Keratinocyte (primary cell): ENCODE measurements at regions not wholly inside any gene's neighbourhood (a gene's known extent, or its start where the extent isn't known, plus 50 kb on each side); places are given as distances from the start of the nearest gene placed in this dataset.
"Not testable (repeated sequence)": the region's sequence is repeated elsewhere in the genome, so short reads cannot be mapped to it uniquely, and the experiment has no call there.

Source experiments
- DNase-seq: peaks from one replicate; pipeline ENCODE4 v3.0.0-alpha.2; 2011; ENCODE audit warnings: low read depth, missing footprints, low spot score
- FAIRE-seq: peaks from 2 replicates; lab custom pipeline; 2011; peaks lifted over from hg19 to GRCh38; lab: Jason Lieb, UNC
- H2AFZ ChIP-seq: 2 replicates; pipeline ENCODE4 v1.6.0; 2012; ENCODE audit warnings: low read length, control low read depth, inconsistent platforms; ENCODE audit not compliant: control insufficient read depth
- H3K27ac ChIP-seq: 2 replicates; pipeline ENCODE4 v1.5.1; 2011; ENCODE audit warnings: low read length; ENCODE audit not compliant: control insufficient read depth, insufficient read depth
- H3K27me3 ChIP-seq: 3 replicates; pipeline ENCODE4 v1.6.0; 2011; ENCODE audit warnings: low read length; ENCODE audit not compliant: control insufficient read depth, insufficient read depth; ENCODE audit errors: extremely low read depth
- H3K36me3 ChIP-seq, 2 experiments: 2 replicates in 1 of 2; 3 replicates in 1 of 2; pipeline ENCODE4 v1.5.1; 2011; ENCODE audit warnings: low read length in 2 of 2, mild to moderate bottlenecking in 1 of 2; ENCODE audit not compliant: control insufficient read depth in 2 of 2, insufficient read depth in 2 of 2; ENCODE audit errors: extremely low read depth in 1 of 2
- H3K4me1 ChIP-seq: 3 replicates; pipeline ENCODE4 v1.5.1; 2011; ENCODE audit warnings: low read length; ENCODE audit not compliant: control insufficient read depth, insufficient read depth; ENCODE audit errors: extremely low read depth
- H3K4me2 ChIP-seq: 3 replicates; pipeline ENCODE4 v1.6.0; 2011; ENCODE audit warnings: low read depth, low read length; ENCODE audit not compliant: control insufficient read depth, insufficient read depth; ENCODE audit errors: extremely low read depth
- H3K4me3 ChIP-seq, 3 experiments: fragments of 200-600 bp in 1 of 3; sonication (generic) in 1 of 3; 2 replicates in 2 of 3; 3 replicates in 1 of 3; pipeline ENCODE4 v1.5.1; 2011 to 2016; ENCODE audit warnings: low read length in 3 of 3, mild to moderate bottlenecking in 3 of 3, control low read depth in 2 of 3, inconsistent platforms in 1 of 3, low read depth in 1 of 3, mixed read lengths in 1 of 3, mixed run types in 1 of 3, moderate library complexity in 1 of 3; ENCODE audit not compliant: control insufficient read depth in 2 of 3, insufficient read depth in 2 of 3; ENCODE audit errors: extremely low read depth in 1 of 3
- H3K79me2 ChIP-seq: 2 replicates; pipeline ENCODE4 v1.6.0; 2012; ENCODE audit warnings: low read length; ENCODE audit not compliant: control insufficient read depth, insufficient read depth
- H3K9ac ChIP-seq: 3 replicates; pipeline ENCODE4 v1.6.0; 2011; ENCODE audit warnings: low read length; ENCODE audit not compliant: control insufficient read depth, insufficient read depth; ENCODE audit errors: extremely low read depth
- H3K9me1 ChIP-seq: 3 replicates; pipeline ENCODE4 v1.6.0; 2011; ENCODE audit warnings: low read length; ENCODE audit not compliant: control insufficient read depth, insufficient read depth; ENCODE audit errors: extremely low read depth
- H3K9me3 ChIP-seq: 2 replicates; pipeline ENCODE4 v1.5.1; 2012; ENCODE audit warnings: low read depth, low read length; ENCODE audit not compliant: control insufficient read depth
- H4K20me1 ChIP-seq: 3 replicates; pipeline ENCODE4 v1.6.0; 2011; ENCODE audit warnings: low read length; ENCODE audit not compliant: control insufficient read depth, insufficient read depth; ENCODE audit errors: extremely low read depth
- CTCF ChIP-seq, 3 experiments: IDR thresholded peaks in 1 of 3; conservative IDR thresholded peaks in 1 of 3; optimal IDR thresholded peaks in 1 of 3; 2 replicates in 2 of 3; 3 replicates in 1 of 3; pipeline versions ENCODE3 to v1.5.1; 2011; ENCODE audit warnings: low read length in 3 of 3, mild to moderate bottlenecking in 3 of 3, moderate library complexity in 2 of 3, control low read depth in 1 of 3, inconsistent platforms in 1 of 3; ENCODE audit not compliant: insufficient read depth in 2 of 3; ENCODE audit errors: extremely low read depth in 1 of 3
- EZH2 ChIP-seq: IDR thresholded peaks from one replicate; pipeline ENCODE4 v1.6.1; 2012; ENCODE audit warnings: inconsistent platforms, mild to moderate bottlenecking, low read length, moderate library complexity
- dilution Hi-C: fragments of 300-500 bp; cut with MboI; formaldehyde crosslinking; loops from one replicate; pipeline ENCODE4 v1.7.0; 2020; ENCODE audit warnings: low sequenced_read_pairs; ENCODE audit not compliant: extremely low pct_ligation_motif_present

GRCh38 chr14:71432334-71433110, 499.7 kb upstream of the RGS6 start:
- TF ChIP-seq CTCF (optimal IDR thresholded peaks at IDR 0.05 in 1 of 3, IDR thresholded peaks at IDR 0.05 in 1 of 3, conservative IDR thresholded peaks at IDR 0.05 in 1 of 3; ENCODE audit: extremely low read depth in 1 of 3, insufficient read depth in 2 of 3, low read length in 3 of 3) (no peak), EZH2 (no peak)
- Histone ChIP-seq H3K27ac (no peak overlapping the region), H3K36me3 (no peaks in the 10 kb centered on the region), H4K20me1 (no peaks in the 10 kb centered on the region), H3K9ac (no peak overlapping the region), H3K79me2 (peaks cover 1% of the 10 kb centered on the region), H2AFZ (no peak overlapping the region), H3K27me3 (no peaks in the 10 kb centered on the region), H3K4me1 (no peaks in the 10 kb centered on the region), H3K4me2 (no peak overlapping the region), H3K9me1 (no peaks in the 10 kb centered on the region), H3K4me3 (no peak overlapping the region), H3K9me3 (no peaks in the 10 kb centered on the region)
- dilution Hi-C loops = no loop called here
- DNase-seq = no peak
- FAIRE-seq = no peak

- Histone ChIP-seq H4K20me1 (no peaks in the 10 kb centered on the region), H3K9me3 (no peaks in the 10 kb centered on the region), H3K79me2 (peaks cover 1% of the 10 kb centered on the region), H3K4me1 (no peaks in the 10 kb centered on the region), H3K9ac (no peak overlapping the region), H2AFZ (no peak overlapping the region), H3K27ac (no peak overlapping the region), H3K4me3 (no peak overlapping the region), H3K4me2 (no peak overlapping the region), H3K9me1 (no peaks in the 10 kb centered on the region), H3K27me3 (no peaks in the 10 kb centered on the region), H3K36me3 (no peaks in the 10 kb centered on the region)
- TF ChIP-seq CTCF (optimal IDR thresholded peaks at IDR 0.05 in 1 of 3, IDR thresholded peaks at IDR 0.05 in 1 of 3, conservative IDR thresholded peaks at IDR 0.05 in 1 of 3; ENCODE audit: extremely low read depth in 1 of 3, insufficient read depth in 2 of 3, low read length in 3 of 3) (no peak), EZH2 (no peak)
- no peak for DNase-seq
- FAIRE-seq = no peak
- dilution Hi-C loops = no loop called here
Observed at GRCh38 chr14:71433303-71433702, 498.9 kb upstream of the RGS6 start.

GRCh38 chr14:71435641-71436040, 496.6 kb upstream of the RGS6 start:
- DNase-seq, H3K4me3 ChIP-seq, H3K9me1 ChIP-seq, H3K4me2 ChIP-seq, dilution Hi-C loops, H3K9ac ChIP-seq, H3K27ac ChIP-seq, FAIRE-seq, H3K79me2 ChIP-seq, H4K20me1 ChIP-seq, H3K36me3 ChIP-seq, H3K27me3 ChIP-seq, H3K9me3 ChIP-seq, H2AFZ ChIP-seq: not testable (repeated sequence)
- peaks cover 12% of the 10 kb centered on the region for H3K4me1 ChIP-seq
